ENCODE measurements at regions not wholly inside any gene's neighbourhood (a gene's known extent, or its start where the extent isn't known, plus 50 kb on each side); places are given as distances from the start of the nearest gene placed in this dataset.

GRCh38 chr7:127446842-127447241, 54.3 kb upstream of the ZNF800 start:
- no peak for DNase-seq (ENCODE audit: low read depth in 1 of 2, low spot score in 1 of 2)
